ENCODE measurements at regions not wholly inside any gene's neighbourhood (a gene's known extent, or its start where the extent isn't known, plus 50 kb on each side); places are given as distances from the start of the nearest gene placed in this dataset.

- H3K9ac ChIP-seq (ENCODE audit: insufficient read depth, low read depth, low read length), result no peak overlapping the region
- ChIA-PET POLR2A (no interaction called here), CTCF (ENCODE audit: low intra/inter-chr PET ratio, low total read pairs) (no interaction called here)
- intact Hi-C loops (cut with micrococcal nuclease; ENCODE audit: unreplicated experiment), result no loop called here
- ATAC-seq (no peak), FAIRE-seq (no peak), DNase-seq (ENCODE audit: low spot score) (no peak)
- no peaks in the 10 kb centered on the region for H3K4me1 ChIP-seq (ENCODE audit: insufficient read depth, low read length)
- H3K4me2 ChIP-seq (ENCODE audit: low read depth, low read length), result no peak overlapping the region
- H3K79me2 ChIP-seq (ENCODE audit: insufficient read depth, low read length), result no peaks in the 10 kb centered on the region
- in situ Hi-C loops (cut with HindIII; ENCODE audit: extremely low pct_ligation_motif_present, low pct_unique_long_range_greater_than_20kb), result no loop called here
- H3K27me3 ChIP-seq (ENCODE audit: control insufficient read depth in 1 of 2, insufficient read depth in 2 of 2, low read length in 2 of 2), result peaks cover 0 to 9% of the 10 kb centered on the region in 2 experiments; a peak in 1 of 5 replicates
- BruUV-seq (replicated peaks), result no TSS peak
- TF ChIP-seq ZNF460 (CRISPR knock-in tag; IDR thresholded peaks at IDR 0.05; ENCODE audit: borderline replicate concordance), result no peak
- TF ChIP-seq RXRA (CRISPR knock-in tag; IDR thresholded peaks at IDR 0.05), result no peak
- TF ChIP-seq RFX1 (IDR thresholded peaks at IDR 0.05), result no peak
- TF ChIP-seq SMAD9 (CRISPR knock-in tag; IDR thresholded peaks at IDR 0.05), result no peak
- no peak for TF ChIP-seq ZNF616 (CRISPR knock-in tag; IDR thresholded peaks at IDR 0.05; ENCODE audit: low read depth)
- TF ChIP-seq, protein P1, sequence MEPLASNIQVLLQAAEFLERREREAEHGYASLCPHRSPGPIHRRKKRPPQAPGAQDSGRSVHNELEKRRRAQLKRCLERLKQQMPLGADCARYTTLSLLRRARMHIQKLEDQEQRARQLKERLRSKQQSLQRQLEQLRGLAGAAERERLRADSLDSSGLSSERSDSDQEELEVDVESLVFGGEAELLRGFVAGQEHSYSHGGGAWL (CRISPR knock-in tag; IDR thresholded peaks at IDR 0.05), result no peak
- no peak for TF ChIP-seq SYNCRIP (IDR thresholded peaks at IDR 0.05; ENCODE audit: insufficient read depth, low read depth, low read length)
- no peak for TF ChIP-seq FOSL1 (CRISPR knock-in tag; IDR thresholded peaks at IDR 0.05; ENCODE audit: borderline replicate concordance)
- TF ChIP-seq ATM (IDR thresholded peaks at IDR 0.05; ENCODE audit: borderline replicate concordance), result no peak
- no peak for TF ChIP-seq PHF20 (CRISPR knock-in tag; IDR thresholded peaks at IDR 0.05)
- TF ChIP-seq, protein P2, sequence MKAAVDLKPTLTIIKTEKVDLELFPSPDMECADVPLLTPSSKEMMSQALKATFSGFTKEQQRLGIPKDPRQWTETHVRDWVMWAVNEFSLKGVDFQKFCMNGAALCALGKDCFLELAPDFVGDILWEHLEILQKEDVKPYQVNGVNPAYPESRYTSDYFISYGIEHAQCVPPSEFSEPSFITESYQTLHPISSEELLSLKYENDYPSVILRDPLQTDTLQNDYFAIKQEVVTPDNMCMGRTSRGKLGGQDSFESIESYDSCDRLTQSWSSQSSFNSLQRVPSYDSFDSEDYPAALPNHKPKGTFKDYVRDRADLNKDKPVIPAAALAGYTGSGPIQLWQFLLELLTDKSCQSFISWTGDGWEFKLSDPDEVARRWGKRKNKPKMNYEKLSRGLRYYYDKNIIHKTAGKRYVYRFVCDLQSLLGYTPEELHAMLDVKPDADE (CRISPR knock-in tag; IDR thresholded peaks at IDR 0.05), result no peak
- no peak for TF ChIP-seq ZNF703 (CRISPR knock-in tag; IDR thresholded peaks at IDR 0.05; ENCODE audit: borderline replicate concordance)
- no peak for TF ChIP-seq ZNF781 (CRISPR knock-in tag; IDR thresholded peaks at IDR 0.05; ENCODE audit: borderline replicate concordance, not compliant biosample characterization)
- no peak for TF ChIP-seq AKNA (CRISPR knock-in tag; IDR thresholded peaks at IDR 0.05; ENCODE audit: borderline replicate concordance)
- TF ChIP-seq ELF4 (CRISPR knock-in tag; IDR thresholded peaks at IDR 0.05; ENCODE audit: borderline replicate concordance), result no peak
- no peak for TF ChIP-seq RXRB (CRISPR knock-in tag; IDR thresholded peaks at IDR 0.05; ENCODE audit: borderline replicate concordance)
- no peak for TF ChIP-seq ZNF253 (CRISPR knock-in tag; IDR thresholded peaks at IDR 0.05; ENCODE audit: borderline replicate concordance)
- no peak for TF ChIP-seq ZNF792 (CRISPR knock-in tag; IDR thresholded peaks at IDR 0.05)
- no peak for TF ChIP-seq ZNF841 (CRISPR knock-in tag; IDR thresholded peaks at IDR 0.05; ENCODE audit: borderline replicate concordance)
- H3K36me3 ChIP-seq (replicated peaks in 1 of 2; ENCODE audit: control insufficient read depth in 1 of 2, insufficient read depth in 2 of 2, low read length in 2 of 2), result no peaks in the 10 kb centered on the region
- H4K20me1 ChIP-seq (ENCODE audit: insufficient read depth, low read length), result no peaks in the 10 kb centered on the region
- H3K4me3 ChIP-seq (replicated peaks in 1 of 3; ENCODE audit: insufficient read depth in 1 of 3, low read depth in 2 of 3, low read length in 3 of 3), result no peak overlapping the region
- no peaks in the 10 kb centered on the region for H3K9me3 ChIP-seq (ENCODE audit: low read length)
- no peak overlapping the region for H2AFZ ChIP-seq (ENCODE audit: low read length)
- 60% methylated on average over 3 of the region's 8 CpGs for WGBS (ENCODE audit: low lambda C conversion rate)
- no peak overlapping the region for H3K27ac ChIP-seq (ENCODE audit: extremely low read length, insufficient read depth, low read length)
Observed at GRCh38 chr10:128247576-128247975, 121.4 kb upstream of the MKI67 start.

Data from HepG2 (cell line).